GM13976 (cell line): ENCODE measurements at regions not wholly inside any gene's neighbourhood (a gene's known extent, or its start where the extent isn't known, plus 50 kb on each side); places are given as distances from the start of the nearest gene placed in this dataset.

Source experiments
- DNase-seq: peaks from one replicate; pipeline ENCODE4 v3.0.0; 2012; ENCODE audit warnings: low spot score
- CTCF ChIP-seq: IDR thresholded peaks from 2 replicates; pipeline ENCODE4 v1.5.1; 2012; ENCODE audit warnings: borderline replicate concordance, mild to moderate bottlenecking; ENCODE audit not compliant: insufficient read depth; ENCODE audit errors: extremely low read depth, missing control alignments, control extremely low read depth
- in situ Hi-C: fragments of 300-500 bp; cut with MboI; formaldehyde crosslinking; loops from one replicate; pipeline ENCODE4 v1.12.0; 2022; ENCODE audit warnings: low sequenced_read_pairs, mixed read lengths, inconsistent platforms; ENCODE audit not compliant: unreplicated experiment

GRCh38 chr18:56107821-56108477, 520.0 kb upstream of the TCF4 start:
- no peak for TF ChIP-seq CTCF
- in situ Hi-C loops: no loop called here
- no peak for DNase-seq

- in situ Hi-C loops: no loop called here
- no peak for TF ChIP-seq CTCF
Measured at GRCh38 chr18:56100090-56100722, 512.2 kb upstream of the TCF4 start.

GRCh38 chr18:56097621-56098020, 509.6 kb upstream of the TCF4 start:
- no peak for TF ChIP-seq CTCF
- in situ Hi-C loops: no loop called here
- no peak for DNase-seq

More at GRCh38 chr18:56100090-56100722, 512.2 kb upstream of the TCF4 start:
- no peak for DNase-seq

GRCh38 chr18:56096861-56097260, 508.9 kb upstream of the TCF4 start:
- no peak for DNase-seq
- in situ Hi-C loops: no loop called here
- no peak for TF ChIP-seq CTCF

- in situ Hi-C loops: no loop called here
- DNase-seq: no peak
Measured at GRCh38 chr18:56089612-56090258, 501.7 kb upstream of the TCF4 start.

GRCh38 chr18:56086786-56087185, 498.8 kb upstream of the TCF4 start:
- in situ Hi-C loops: no loop called here
- no peak for DNase-seq

More at GRCh38 chr18:56089612-56090258, 501.7 kb upstream of the TCF4 start:
- TF ChIP-seq CTCF: no peak

More at GRCh38 chr18:56086786-56087185, 498.8 kb upstream of the TCF4 start:
- no peak for TF ChIP-seq CTCF
